Fibroblast of lung (primary cell): ENCODE measurements at regions not wholly inside any gene's neighbourhood (a gene's known extent, or its start where the extent isn't known, plus 50 kb on each side); places are given as distances from the start of the nearest gene placed in this dataset.

ENCODE experiments used
- CTCF ChIP-seq, 2 donors: IDR thresholded peaks in 1 of 2; conservative IDR thresholded peaks in 1 of 2; 1 replicate in 1 of 2; 2 replicates in 1 of 2; pipeline ENCODE4 v1.5.1; 2011 to 2012; ENCODE audit warnings: low read length in 2 of 2, control low read depth in 1 of 2, inconsistent platforms in 1 of 2, low read depth in 1 of 2, mild to moderate bottlenecking in 1 of 2
- EZH2 ChIP-seq: IDR thresholded peaks from 2 replicates; pipeline ENCODE4 v1.5.1; 2012; ENCODE audit warnings: low read length, control low read depth, mild to moderate bottlenecking; ENCODE audit errors: missing control alignments

GRCh38 chr21:19992540-19992939 lies 1005.7 kb upstream of the NCAM2 start:
- TF ChIP-seq CTCF (conservative IDR thresholded peaks at IDR 0.05 in 1 of 2, IDR thresholded peaks at IDR 0.05 in 1 of 2; ENCODE audit: low read depth in 1 of 2, low read length in 2 of 2) (no peak), EZH2 (no peak)
